Prostate gland (tissue), 2 donors: ENCODE measurements at regions not wholly inside any gene's neighbourhood (a gene's known extent, or its start where the extent isn't known, plus 50 kb on each side); places are given as distances from the start of the nearest gene placed in this dataset.

Source experiments
- CTCF ChIP-seq, 4 experiments: fragments of 200-600 bp in 2 of 4; fragments of 450-650 bp in 2 of 4; sonication (generic) in 2 of 4; IDR thresholded peaks; 1 replicate in 3 of 4; 2 replicates in 1 of 4; pipeline ENCODE4 v1.5.1; 2016 to 2019; ENCODE audit warnings: antibody characterized with exemption in 4 of 4, mild to moderate bottlenecking in 2 of 4, moderate library complexity in 2 of 4
- POLR2AphosphoS5 ChIP-seq: sonication (generic); formaldehyde crosslinking; IDR thresholded peaks from one replicate; pipeline ENCODE4 v1.6.1; 2017; ENCODE audit warnings: antibody characterized with exemption

GRCh38 chr4:45437381-45437780, 686.5 kb downstream of the GABRG1 start:
- no peak for TF ChIP-seq CTCF (IDR thresholded peaks at IDR 0.05)
- TF ChIP-seq POLR2AphosphoS5 = no peak
